ENCODE measurements at regions not wholly inside any gene's neighbourhood (a gene's known extent, or its start where the extent isn't known, plus 50 kb on each side); places are given as distances from the start of the nearest gene placed in this dataset.

GRCh38 chr3:99218468-99218867 lies 317.0 kb upstream of the DCBLD2 start:
- DNase-seq (ENCODE audit: low spot score): no peak
- no peaks in the 10 kb centered on the region for H3K4me1 Mint-ChIP-seq (ENCODE audit: low read depth)
- no peaks in the 10 kb centered on the region for H3K27me3 Mint-ChIP-seq (ENCODE audit: low read depth)
- no peak overlapping the region for H3K4me3 Mint-ChIP-seq (ENCODE audit: low read depth)
- no peaks in the 10 kb centered on the region for H3K36me3 Mint-ChIP-seq (ENCODE audit: low read depth)
- H3K9me3 Mint-ChIP-seq: no peaks in the 10 kb centered on the region
- no peak overlapping the region for H3K27ac Mint-ChIP-seq
- intact Hi-C loops (cut with micrococcal nuclease): no loop called here

GRCh38 chr3:99212969-99213368 lies 311.5 kb upstream of the DCBLD2 start:
- no peaks in the 10 kb centered on the region for H3K27me3 Mint-ChIP-seq (ENCODE audit: low read depth)
- no peak overlapping the region for H3K27ac Mint-ChIP-seq
- H3K9me3 Mint-ChIP-seq: no peaks in the 10 kb centered on the region
- no peak for DNase-seq (ENCODE audit: low spot score)
- intact Hi-C loops (cut with micrococcal nuclease): no loop called here
- H3K4me3 Mint-ChIP-seq (ENCODE audit: low read depth): no peak overlapping the region
- H3K4me1 Mint-ChIP-seq (ENCODE audit: low read depth): no peaks in the 10 kb centered on the region
- no peaks in the 10 kb centered on the region for H3K36me3 Mint-ChIP-seq (ENCODE audit: low read depth)

- Mint-ChIP-seq H3K9me3 (no peaks in the 10 kb centered on the region), H3K4me3 (ENCODE audit: low read depth) (no peak overlapping the region), H3K4me1 (ENCODE audit: low read depth) (no peaks in the 10 kb centered on the region), H3K27ac (no peak overlapping the region), H3K36me3 (ENCODE audit: low read depth) (no peaks in the 10 kb centered on the region), H3K27me3 (ENCODE audit: low read depth) (no peaks in the 10 kb centered on the region)
- DNase-seq (ENCODE audit: low spot score): no peak
- intact Hi-C loops (cut with micrococcal nuclease): no loop called here
Measured at GRCh38 chr3:99211309-99211708, 309.8 kb upstream of the DCBLD2 start.

- H3K4me1 Mint-ChIP-seq (ENCODE audit: low read depth): no peaks in the 10 kb centered on the region
- H3K4me3 Mint-ChIP-seq (ENCODE audit: low read depth): no peak overlapping the region
- H3K27ac Mint-ChIP-seq: no peak overlapping the region
- intact Hi-C loops (cut with micrococcal nuclease): no loop called here
- no peak for DNase-seq (ENCODE audit: low spot score)
- no peaks in the 10 kb centered on the region for H3K36me3 Mint-ChIP-seq (ENCODE audit: low read depth)
- H3K9me3 Mint-ChIP-seq: no peaks in the 10 kb centered on the region
- H3K27me3 Mint-ChIP-seq (ENCODE audit: low read depth): no peaks in the 10 kb centered on the region
Measured at GRCh38 chr3:99199021-99199420, 297.5 kb upstream of the DCBLD2 start.

- Mint-ChIP-seq H3K4me1 (ENCODE audit: low read depth) (no peaks in the 10 kb centered on the region), H3K9me3 (no peaks in the 10 kb centered on the region), H3K27ac (no peak overlapping the region), H3K36me3 (ENCODE audit: low read depth) (no peaks in the 10 kb centered on the region), H3K4me3 (ENCODE audit: low read depth) (no peak overlapping the region), H3K27me3 (ENCODE audit: low read depth) (no peaks in the 10 kb centered on the region)
- DNase-seq (ENCODE audit: low spot score): no peak
- intact Hi-C loops (cut with micrococcal nuclease): no loop called here
Measured at GRCh38 chr3:99191186-99191585, 289.7 kb upstream of the DCBLD2 start.

- Mint-ChIP-seq H3K4me1 (ENCODE audit: low read depth) (no peaks in the 10 kb centered on the region), H3K36me3 (ENCODE audit: low read depth) (no peaks in the 10 kb centered on the region), H3K27ac (no peak overlapping the region), H3K4me3 (ENCODE audit: low read depth) (no peak overlapping the region), H3K27me3 (ENCODE audit: low read depth) (no peaks in the 10 kb centered on the region), H3K9me3 (no peaks in the 10 kb centered on the region)
- intact Hi-C loops (cut with micrococcal nuclease): no loop called here
- DNase-seq (ENCODE audit: low spot score): no peak
Measured at GRCh38 chr3:99188936-99189335, 287.4 kb upstream of the DCBLD2 start.

GRCh38 chr3:99186016-99186415 lies 284.5 kb upstream of the DCBLD2 start:
- no peak overlapping the region for H3K4me3 Mint-ChIP-seq (ENCODE audit: low read depth)

GRCh38 chr3:99176169-99176964 lies 274.9 kb upstream of the DCBLD2 start:
- H3K4me3 Mint-ChIP-seq (ENCODE audit: low read depth): no peak overlapping the region
- DNase-seq (ENCODE audit: low spot score): no peak
- no peaks in the 10 kb centered on the region for H3K4me1 Mint-ChIP-seq (ENCODE audit: low read depth)
- no peaks in the 10 kb centered on the region for H3K9me3 Mint-ChIP-seq
- intact Hi-C loops (cut with micrococcal nuclease): loop anchor here (10.0 kb wide), 1 partner anchor 578 kb away; no protein-coding TSS in a partner anchor
- no peaks in the 10 kb centered on the region for H3K27me3 Mint-ChIP-seq (ENCODE audit: low read depth)
- H3K36me3 Mint-ChIP-seq (ENCODE audit: low read depth): no peaks in the 10 kb centered on the region
- H3K27ac Mint-ChIP-seq: no peak overlapping the region

More at GRCh38 chr3:99186016-99186415, 284.5 kb upstream of the DCBLD2 start:
- no peaks in the 10 kb centered on the region for H3K36me3 Mint-ChIP-seq (ENCODE audit: low read depth)
- no peaks in the 10 kb centered on the region for H3K9me3 Mint-ChIP-seq
- intact Hi-C loops (cut with micrococcal nuclease): no loop called here
- no peak for DNase-seq (ENCODE audit: low spot score)
- H3K27me3 Mint-ChIP-seq (ENCODE audit: low read depth): no peaks in the 10 kb centered on the region
- no peak overlapping the region for H3K27ac Mint-ChIP-seq
- H3K4me1 Mint-ChIP-seq (ENCODE audit: low read depth): no peaks in the 10 kb centered on the region

- no peak for DNase-seq (ENCODE audit: low spot score)
- intact Hi-C loops (cut with micrococcal nuclease): loop anchor here (10.0 kb wide), 1 partner anchor 579 kb away; no protein-coding TSS in a partner anchor
- no peaks in the 10 kb centered on the region for H3K27me3 Mint-ChIP-seq (ENCODE audit: low read depth)
- no peaks in the 10 kb centered on the region for H3K36me3 Mint-ChIP-seq (ENCODE audit: low read depth)
- no peak overlapping the region for H3K27ac Mint-ChIP-seq
- H3K4me3 Mint-ChIP-seq (ENCODE audit: low read depth): no peak overlapping the region
- H3K4me1 Mint-ChIP-seq (ENCODE audit: low read depth): no peaks in the 10 kb centered on the region
- no peaks in the 10 kb centered on the region for H3K9me3 Mint-ChIP-seq
Measured at GRCh38 chr3:99175276-99175812, 273.8 kb upstream of the DCBLD2 start.

- H3K27ac Mint-ChIP-seq: no peak overlapping the region
- H3K9me3 Mint-ChIP-seq: no peaks in the 10 kb centered on the region
- no peak for DNase-seq (ENCODE audit: low spot score)
- no peaks in the 10 kb centered on the region for H3K36me3 Mint-ChIP-seq (ENCODE audit: low read depth)
- no peaks in the 10 kb centered on the region for H3K4me1 Mint-ChIP-seq (ENCODE audit: low read depth)
- H3K4me3 Mint-ChIP-seq (ENCODE audit: low read depth): no peak overlapping the region
- intact Hi-C loops (cut with micrococcal nuclease): loop anchor here (2.0 to 10.0 kb wide), 3 partner anchors 151 to 582 kb away; no protein-coding TSS in a partner anchor
- no peaks in the 10 kb centered on the region for H3K27me3 Mint-ChIP-seq (ENCODE audit: low read depth)
Measured at GRCh38 chr3:99172736-99173657, 271.5 kb upstream of the DCBLD2 start.

- DNase-seq (ENCODE audit: low spot score): no peak
- H3K27me3 Mint-ChIP-seq (ENCODE audit: low read depth): no peaks in the 10 kb centered on the region
- no peak overlapping the region for H3K27ac Mint-ChIP-seq
- no peaks in the 10 kb centered on the region for H3K4me1 Mint-ChIP-seq (ENCODE audit: low read depth)
- no peaks in the 10 kb centered on the region for H3K9me3 Mint-ChIP-seq
- intact Hi-C loops (cut with micrococcal nuclease): loop anchor here (2.0 to 10.0 kb wide), 3 partner anchors 149 to 583 kb away; no protein-coding TSS in a partner anchor
- no peak overlapping the region for H3K4me3 Mint-ChIP-seq (ENCODE audit: low read depth)
- no peaks in the 10 kb centered on the region for H3K36me3 Mint-ChIP-seq (ENCODE audit: low read depth)
Measured at GRCh38 chr3:99171800-99172199, 270.3 kb upstream of the DCBLD2 start.

- Mint-ChIP-seq H3K27me3 (ENCODE audit: low read depth) (no peaks in the 10 kb centered on the region), H3K4me1 (ENCODE audit: low read depth) (no peaks in the 10 kb centered on the region), H3K4me3 (ENCODE audit: low read depth) (no peak overlapping the region), H3K27ac (no peak overlapping the region), H3K9me3 (no peaks in the 10 kb centered on the region), H3K36me3 (ENCODE audit: low read depth) (no peaks in the 10 kb centered on the region)
- DNase-seq (ENCODE audit: low spot score): no peak
- intact Hi-C loops (cut with micrococcal nuclease): loop anchor here (5.0 to 10.0 kb wide), 2 partner anchors 149 to 584 kb away; no protein-coding TSS in a partner anchor
Measured at GRCh38 chr3:99170867-99171517, 269.5 kb upstream of the DCBLD2 start.

Measured in activated T-helper 2 cell treated with anti-CD3 and anti-CD28 coated beads, Interferon-gamma antibody, Interleukin-2, Interleukin-4, amounts not matched to agents 10 μg/mL and 5 μg/mL and 100 μg/mL, durations not matched to agents 14 hours and 24 hours and 36 hours (primary cell).